Omental fat pad (tissue), 3 donors: ENCODE measurements at regions not wholly inside any gene's neighbourhood (a gene's known extent, or its start where the extent isn't known, plus 50 kb on each side); places are given as distances from the start of the nearest gene placed in this dataset.

Experiments
- ATAC-seq: fragments of 150-250 bp; one replicate; pipeline ENCODE4 v1.9.1; 2016; ENCODE audit warnings: mild to moderate bottlenecking, moderate library complexity; ENCODE audit not compliant: low FRiP score
- DNase-seq: peaks from one replicate; pipeline ENCODE4 v3.0.0-alpha.2; 2019; ENCODE audit warnings: low spot score
- TF ChIP-seq, protein P1 (sequence below), 3 donors: fragments of 450-650 bp; IDR thresholded peaks; one replicate each; pipeline ENCODE4 v1.5.1; 2016 to 2017; ENCODE audit warnings: antibody characterized with exemption in 3 of 3, mild to moderate bottlenecking in 3 of 3, moderate library complexity in 2 of 3

DNA sequence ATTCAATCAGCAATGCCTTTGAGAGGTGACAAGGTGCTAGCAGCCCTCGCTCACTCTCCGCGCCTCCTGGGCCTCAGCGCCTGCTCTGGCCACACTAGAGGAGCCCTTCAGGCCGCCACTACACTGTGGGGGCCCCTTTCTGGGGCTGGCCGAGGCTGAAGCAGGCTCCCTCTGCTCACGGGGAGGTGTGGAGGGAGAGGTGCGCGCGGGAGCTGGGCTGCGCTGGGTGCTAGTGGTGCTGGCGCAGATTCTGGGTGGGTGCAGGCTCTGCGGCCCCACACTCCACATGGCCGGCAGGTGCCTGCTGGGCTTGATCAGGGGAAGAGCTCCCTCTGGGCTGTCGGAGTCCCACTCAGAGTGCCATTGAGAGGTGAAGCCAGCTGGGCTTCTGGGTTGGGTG, 351.0 kb downstream of the GASK1B start:
- TF ChIP-seq, protein P1, sequence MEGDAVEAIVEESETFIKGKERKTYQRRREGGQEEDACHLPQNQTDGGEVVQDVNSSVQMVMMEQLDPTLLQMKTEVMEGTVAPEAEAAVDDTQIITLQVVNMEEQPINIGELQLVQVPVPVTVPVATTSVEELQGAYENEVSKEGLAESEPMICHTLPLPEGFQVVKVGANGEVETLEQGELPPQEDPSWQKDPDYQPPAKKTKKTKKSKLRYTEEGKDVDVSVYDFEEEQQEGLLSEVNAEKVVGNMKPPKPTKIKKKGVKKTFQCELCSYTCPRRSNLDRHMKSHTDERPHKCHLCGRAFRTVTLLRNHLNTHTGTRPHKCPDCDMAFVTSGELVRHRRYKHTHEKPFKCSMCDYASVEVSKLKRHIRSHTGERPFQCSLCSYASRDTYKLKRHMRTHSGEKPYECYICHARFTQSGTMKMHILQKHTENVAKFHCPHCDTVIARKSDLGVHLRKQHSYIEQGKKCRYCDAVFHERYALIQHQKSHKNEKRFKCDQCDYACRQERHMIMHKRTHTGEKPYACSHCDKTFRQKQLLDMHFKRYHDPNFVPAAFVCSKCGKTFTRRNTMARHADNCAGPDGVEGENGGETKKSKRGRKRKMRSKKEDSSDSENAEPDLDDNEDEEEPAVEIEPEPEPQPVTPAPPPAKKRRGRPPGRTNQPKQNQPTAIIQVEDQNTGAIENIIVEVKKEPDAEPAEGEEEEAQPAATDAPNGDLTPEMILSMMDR (IDR thresholded peaks at IDR 0.05), result no peak
- ATAC-seq (no peak), DNase-seq (no peak)

DNA sequence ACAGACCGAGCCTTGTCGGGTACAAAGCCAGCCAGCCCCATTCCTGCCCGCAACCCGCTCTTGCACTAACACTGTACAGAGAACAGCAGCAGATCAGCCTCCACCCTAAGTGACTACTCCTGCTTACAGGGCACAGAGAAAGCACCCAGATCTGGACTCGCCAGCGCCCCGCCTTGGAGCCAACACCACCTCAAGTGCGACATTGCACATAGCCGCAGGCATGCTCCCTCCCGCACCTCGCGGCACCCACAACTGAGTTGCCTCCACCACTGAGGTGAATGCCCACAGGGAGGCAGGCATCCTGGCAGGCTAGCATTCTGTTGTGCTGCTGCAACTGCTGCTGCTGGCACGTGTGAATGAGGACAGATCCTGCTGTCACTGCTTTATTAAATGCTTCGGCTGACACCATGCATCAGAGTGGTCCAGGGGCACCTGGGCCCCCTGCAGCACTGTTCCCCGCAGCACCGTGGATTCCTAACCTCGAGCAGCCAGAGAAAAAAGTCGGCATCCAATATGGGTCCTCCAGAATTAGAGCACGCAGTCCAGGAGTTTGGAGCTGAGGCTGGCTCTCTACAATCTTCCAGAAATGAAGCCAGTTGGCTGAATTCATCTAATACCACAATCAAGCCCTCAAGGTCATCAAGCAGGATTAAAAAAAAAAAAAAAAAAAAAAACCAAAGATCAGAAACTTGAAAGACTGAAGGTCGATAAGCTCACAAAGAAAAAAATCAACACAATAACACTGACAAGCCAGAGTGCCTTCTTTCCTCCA, 352.9 kb downstream of the GASK1B start:
- TF ChIP-seq, protein P1 (IDR thresholded peaks at IDR 0.05), result no peak
- DNase-seq (no peak), ATAC-seq (no peak)

DNA sequence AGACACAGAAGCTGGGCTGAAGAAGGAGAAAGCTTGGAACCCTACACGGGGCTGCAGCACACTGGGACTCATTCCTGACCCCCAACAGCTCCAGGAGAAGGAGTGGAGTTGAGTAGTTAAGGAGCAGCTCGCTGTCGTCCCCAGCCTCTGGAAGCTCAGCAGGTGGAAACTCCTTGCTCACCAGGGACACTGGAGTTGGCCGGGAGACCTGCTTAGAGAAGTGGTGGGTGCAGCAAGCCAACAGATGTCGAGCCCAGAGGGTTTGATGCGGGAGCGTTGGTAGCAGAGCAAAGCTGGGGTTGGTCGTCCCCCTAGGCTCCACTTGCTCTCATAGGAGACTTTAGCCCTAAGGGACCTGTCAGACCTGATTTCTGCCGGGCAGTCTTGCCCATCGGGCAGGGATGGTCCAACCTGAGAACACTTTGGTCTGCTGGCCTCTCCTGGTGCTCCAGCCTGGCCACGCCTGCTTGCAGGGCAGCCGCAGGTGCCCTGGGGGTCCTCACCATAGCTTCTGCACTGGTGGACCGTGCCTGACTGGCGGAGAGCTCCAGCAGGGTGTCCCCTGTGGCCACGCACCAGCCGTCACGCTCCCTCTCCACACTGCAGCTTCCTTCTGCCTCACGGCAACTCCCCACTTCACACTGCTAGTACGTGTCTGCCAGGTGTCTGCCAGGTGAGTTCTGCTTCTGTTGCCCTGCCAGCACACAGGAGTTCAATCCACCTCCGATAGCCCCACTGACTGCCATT, 353.7 kb downstream of the GASK1B start:
- no peak for DNase-seq
- TF ChIP-seq, protein P1 (IDR thresholded peaks at IDR 0.05), result no peak
- no peak for ATAC-seq

DNA sequence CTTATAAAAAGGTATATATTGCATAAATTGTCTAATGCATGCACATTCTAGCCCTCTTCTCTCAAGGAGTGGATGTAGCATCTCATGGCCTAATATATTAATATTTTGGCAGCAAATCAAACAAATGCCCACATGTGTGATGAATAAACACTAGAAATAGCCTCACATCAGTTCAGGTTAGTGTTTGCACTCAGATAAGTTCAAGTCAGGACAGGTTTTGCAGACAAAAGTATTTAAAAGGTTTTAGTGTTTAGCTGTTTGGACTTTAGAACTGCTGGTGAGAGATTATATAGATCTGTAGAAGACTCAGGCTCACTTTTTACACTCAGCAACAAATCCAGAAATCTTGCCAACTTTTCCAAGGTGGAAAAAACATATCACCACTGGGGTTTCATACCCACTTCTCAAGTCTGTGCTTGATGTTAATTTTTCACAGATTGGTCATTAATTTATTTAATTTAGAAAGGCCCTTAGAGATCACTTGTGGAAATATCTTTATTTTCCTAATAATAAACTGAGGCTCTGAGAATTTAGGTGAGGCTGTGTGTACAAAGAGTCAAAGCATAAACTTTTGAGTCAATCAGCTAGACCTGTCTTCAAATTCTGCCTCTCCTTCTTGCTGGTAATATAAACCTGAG, 362.6 kb downstream of the GASK1B start:
- DNase-seq (no peak), ATAC-seq (no peak)
- TF ChIP-seq, protein P1 (IDR thresholded peaks at IDR 0.05), result no peak

DNA sequence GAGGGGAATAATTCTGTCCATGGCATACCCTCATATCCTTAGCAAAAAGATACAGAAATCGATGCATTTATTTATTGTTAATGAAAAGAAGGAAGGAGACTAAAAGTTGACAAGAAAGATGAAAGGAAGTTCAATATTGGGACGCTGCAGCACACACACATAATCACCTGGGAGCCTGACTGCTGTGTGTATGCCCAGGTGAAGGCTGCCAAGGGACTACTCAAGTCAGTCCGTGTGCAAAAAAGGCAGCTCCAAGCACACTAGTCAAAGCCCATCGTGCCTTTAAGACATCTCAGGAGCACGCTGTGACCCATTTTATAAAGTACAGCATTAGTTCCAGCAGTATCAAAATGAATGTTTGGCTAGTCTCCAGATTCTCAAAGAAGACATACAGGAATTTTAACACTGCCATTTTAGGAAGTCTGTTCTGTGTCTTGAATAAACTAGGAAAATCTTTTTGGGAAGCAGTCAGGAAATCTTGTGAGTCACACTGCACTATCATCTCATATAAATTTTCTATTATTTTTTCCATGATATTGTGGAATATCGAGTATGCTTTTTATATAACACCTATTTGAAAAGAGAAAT, 363.9 kb downstream of the GASK1B start:
- TF ChIP-seq, protein P1 (IDR thresholded peaks at IDR 0.05), result no peak
- DNase-seq (no peak), ATAC-seq (no peak)

DNA sequence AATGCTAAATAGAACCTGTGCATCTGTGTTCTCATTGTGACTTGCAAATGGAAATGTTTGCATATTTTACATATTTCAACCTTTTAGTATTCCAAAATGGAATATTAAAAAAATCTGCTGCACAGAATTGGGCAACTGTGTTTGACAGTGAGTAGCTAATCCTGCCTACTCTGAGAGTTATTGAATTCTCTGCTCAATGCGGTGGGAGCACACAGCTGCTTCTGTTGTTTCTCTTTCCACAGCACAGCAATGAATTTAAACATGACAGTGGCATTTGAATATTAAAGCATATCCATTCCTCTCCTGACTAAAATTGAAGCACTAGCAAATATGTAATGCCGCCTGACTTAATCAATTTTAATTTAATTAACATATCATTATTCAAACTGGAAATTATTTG, 366.6 kb downstream of the GASK1B start:
- DNase-seq, result no peak
- ATAC-seq, result no peak
- TF ChIP-seq, protein P1 (IDR thresholded peaks at IDR 0.05), result no peak
